ENCODE measurements at regions not wholly inside any gene's neighbourhood (a gene's known extent, or its start where the extent isn't known, plus 50 kb on each side); places are given as distances from the start of the nearest gene placed in this dataset.

DNA sequence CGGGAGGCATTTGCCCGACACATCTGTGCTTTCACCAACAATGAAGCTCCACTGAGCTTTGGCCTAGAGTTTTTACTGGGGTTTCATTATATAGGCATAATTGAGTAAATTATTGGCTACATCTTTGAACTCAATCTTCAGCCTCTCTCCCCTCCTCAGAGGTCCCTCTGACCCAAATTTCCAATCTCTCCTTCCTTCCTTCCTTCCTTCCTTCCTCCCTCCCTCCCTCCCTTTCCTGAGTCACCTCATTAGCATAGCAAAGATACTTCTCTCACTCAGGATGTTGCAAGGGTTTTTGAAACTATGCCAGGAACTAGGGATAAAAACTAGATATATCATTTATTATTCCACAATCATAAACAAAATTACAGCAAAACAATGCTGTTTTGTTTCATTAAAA lies 202.8 kb upstream of the PRNP start:
- no peak overlapping the region for H3K27ac Mint-ChIP-seq (ENCODE audit: unreplicated experiment)
- peaks cover 13% of the 10 kb centered on the region for H3K27me3 Mint-ChIP-seq (ENCODE audit: unreplicated experiment)
- H3K9me3 Mint-ChIP-seq (ENCODE audit: unreplicated experiment): no peaks in the 10 kb centered on the region
- no peak overlapping the region for H3K4me3 Mint-ChIP-seq (ENCODE audit: unreplicated experiment)
- no peak for DNase-seq (ENCODE audit: extremely low spot score, unreplicated experiment)
- H3K4me1 Mint-ChIP-seq (ENCODE audit: unreplicated experiment): no peaks in the 10 kb centered on the region
- no peaks in the 10 kb centered on the region for H3K36me3 Mint-ChIP-seq (ENCODE audit: unreplicated experiment)
- TF ChIP-seq, protein P1, sequence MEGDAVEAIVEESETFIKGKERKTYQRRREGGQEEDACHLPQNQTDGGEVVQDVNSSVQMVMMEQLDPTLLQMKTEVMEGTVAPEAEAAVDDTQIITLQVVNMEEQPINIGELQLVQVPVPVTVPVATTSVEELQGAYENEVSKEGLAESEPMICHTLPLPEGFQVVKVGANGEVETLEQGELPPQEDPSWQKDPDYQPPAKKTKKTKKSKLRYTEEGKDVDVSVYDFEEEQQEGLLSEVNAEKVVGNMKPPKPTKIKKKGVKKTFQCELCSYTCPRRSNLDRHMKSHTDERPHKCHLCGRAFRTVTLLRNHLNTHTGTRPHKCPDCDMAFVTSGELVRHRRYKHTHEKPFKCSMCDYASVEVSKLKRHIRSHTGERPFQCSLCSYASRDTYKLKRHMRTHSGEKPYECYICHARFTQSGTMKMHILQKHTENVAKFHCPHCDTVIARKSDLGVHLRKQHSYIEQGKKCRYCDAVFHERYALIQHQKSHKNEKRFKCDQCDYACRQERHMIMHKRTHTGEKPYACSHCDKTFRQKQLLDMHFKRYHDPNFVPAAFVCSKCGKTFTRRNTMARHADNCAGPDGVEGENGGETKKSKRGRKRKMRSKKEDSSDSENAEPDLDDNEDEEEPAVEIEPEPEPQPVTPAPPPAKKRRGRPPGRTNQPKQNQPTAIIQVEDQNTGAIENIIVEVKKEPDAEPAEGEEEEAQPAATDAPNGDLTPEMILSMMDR (IDR thresholded peaks at IDR 0.05): no peak

DNA sequence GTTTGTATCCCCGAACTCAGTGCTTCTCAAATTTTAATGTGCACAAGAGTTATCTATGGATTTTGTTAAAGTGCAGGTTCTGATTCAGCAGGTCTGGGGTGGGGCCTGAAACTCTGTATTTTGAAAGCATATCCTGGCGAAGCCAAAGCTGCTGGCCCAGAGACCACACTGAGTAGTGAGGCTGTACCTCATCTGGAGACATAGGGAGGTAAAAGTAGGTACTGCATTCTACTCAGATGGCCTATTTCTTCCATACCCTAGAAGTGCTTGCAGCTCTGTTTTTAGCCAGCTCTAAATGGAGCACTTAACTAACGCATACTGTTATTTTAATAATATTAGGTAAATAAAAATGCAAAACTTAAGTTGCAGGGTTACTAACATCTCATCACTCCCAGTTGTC lies 206.2 kb upstream of the PRNP start:
- Mint-ChIP-seq H3K9me3 (ENCODE audit: unreplicated experiment) (no peaks in the 10 kb centered on the region), H3K4me1 (ENCODE audit: unreplicated experiment) (no peaks in the 10 kb centered on the region), H3K4me3 (ENCODE audit: unreplicated experiment) (no peak overlapping the region), H3K36me3 (ENCODE audit: unreplicated experiment) (no peaks in the 10 kb centered on the region), H3K27me3 (ENCODE audit: unreplicated experiment) (peaks cover 16% of the 10 kb centered on the region), H3K27ac (ENCODE audit: unreplicated experiment) (no peak overlapping the region)
- TF ChIP-seq, protein P1 (IDR thresholded peaks at IDR 0.05): no peak
- DNase-seq (ENCODE audit: extremely low spot score, unreplicated experiment): no peak

DNA sequence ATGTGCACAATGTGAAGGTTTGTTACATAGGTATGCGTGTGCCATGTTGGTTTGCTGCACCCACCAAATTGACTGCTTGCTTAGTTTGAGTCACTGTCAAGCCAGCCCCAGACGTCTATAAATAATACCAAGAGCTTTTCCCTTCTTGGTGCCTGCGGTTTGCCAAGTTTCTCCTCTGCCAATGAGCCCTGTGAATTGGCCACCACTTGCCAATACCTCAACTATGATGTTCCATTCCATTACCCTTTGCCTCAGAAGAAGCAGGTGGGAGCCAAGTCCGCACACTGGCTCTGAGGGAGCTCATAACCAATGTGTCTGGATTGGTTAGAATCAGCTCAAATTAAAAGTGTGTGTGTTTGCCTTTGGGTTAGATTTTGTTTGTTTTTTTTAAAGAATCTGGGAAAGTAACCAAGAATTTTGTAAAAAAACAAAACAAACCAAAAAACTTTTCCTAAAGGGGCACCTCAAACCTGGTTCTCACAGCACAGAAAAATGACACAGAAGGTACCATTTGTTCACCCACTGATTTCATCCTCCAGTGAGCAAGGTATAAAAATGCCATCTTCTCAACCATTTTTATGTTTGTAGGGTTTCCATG lies 209.3 kb upstream of the PRNP start:
- TF ChIP-seq, protein P1 (IDR thresholded peaks at IDR 0.05): no peak
- H3K36me3 Mint-ChIP-seq (ENCODE audit: unreplicated experiment): no peaks in the 10 kb centered on the region
- DNase-seq (ENCODE audit: extremely low spot score, unreplicated experiment): no peak
- H3K27ac Mint-ChIP-seq (ENCODE audit: unreplicated experiment): no peak overlapping the region
- H3K4me1 Mint-ChIP-seq (ENCODE audit: unreplicated experiment): no peaks in the 10 kb centered on the region
- H3K4me3 Mint-ChIP-seq (ENCODE audit: unreplicated experiment): no peak overlapping the region
- peaks cover 21% of the 10 kb centered on the region for H3K27me3 Mint-ChIP-seq (ENCODE audit: unreplicated experiment)
- H3K9me3 Mint-ChIP-seq (ENCODE audit: unreplicated experiment): no peaks in the 10 kb centered on the region

DNA sequence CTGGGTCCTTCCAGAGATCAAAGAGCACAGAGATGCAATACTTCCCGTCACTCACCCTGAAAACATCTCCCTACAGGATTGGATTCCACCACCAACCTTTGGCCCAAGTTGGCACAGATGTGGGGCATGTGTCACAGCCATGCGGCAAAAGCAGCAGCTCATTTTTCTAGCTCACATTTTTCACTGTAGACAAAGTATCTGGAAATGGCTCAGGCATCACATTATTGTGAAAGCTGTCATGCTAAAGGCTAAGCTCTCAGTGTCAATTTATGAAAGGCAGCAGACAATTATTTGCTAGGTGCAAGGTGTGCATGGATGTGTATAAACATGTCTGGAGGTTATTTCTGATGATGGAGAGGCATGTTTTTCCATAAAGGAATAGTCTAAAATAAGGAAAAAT lies 213.3 kb upstream of the PRNP start:
- Mint-ChIP-seq H3K36me3 (ENCODE audit: unreplicated experiment) (no peaks in the 10 kb centered on the region), H3K4me3 (ENCODE audit: unreplicated experiment) (no peak overlapping the region), H3K27ac (ENCODE audit: unreplicated experiment) (no peak overlapping the region), H3K27me3 (ENCODE audit: unreplicated experiment) (peaks cover 8% of the 10 kb centered on the region), H3K4me1 (ENCODE audit: unreplicated experiment) (peaks cover 8% of the 10 kb centered on the region), H3K9me3 (ENCODE audit: unreplicated experiment) (no peaks in the 10 kb centered on the region)
- DNase-seq (ENCODE audit: extremely low spot score, unreplicated experiment): no peak
- TF ChIP-seq, protein P1 (IDR thresholded peaks at IDR 0.05): no peak

DNA sequence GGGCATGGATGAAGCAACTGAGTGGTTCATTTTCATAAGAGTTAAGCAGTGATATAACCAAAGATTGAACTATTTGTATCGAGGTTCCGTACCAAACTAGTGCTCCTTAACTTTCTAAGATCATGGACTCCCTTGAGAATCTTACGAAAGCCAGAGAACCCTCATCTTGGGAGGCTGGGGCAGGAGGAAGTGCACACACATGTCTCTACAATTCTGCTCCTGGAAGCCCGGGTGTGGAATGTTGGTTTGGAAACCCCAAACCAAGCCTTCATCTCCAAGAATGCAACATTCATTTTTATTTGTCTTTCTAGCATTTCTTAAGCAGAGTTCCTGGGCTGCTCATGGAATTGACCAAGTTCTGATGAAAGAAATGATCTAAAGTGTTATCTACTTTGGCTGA lies 215.0 kb upstream of the PRNP start:
- DNase-seq (ENCODE audit: extremely low spot score, unreplicated experiment): no peak
- peaks cover 8% of the 10 kb centered on the region for H3K4me1 Mint-ChIP-seq (ENCODE audit: unreplicated experiment)
- H3K9me3 Mint-ChIP-seq (ENCODE audit: unreplicated experiment): no peaks in the 10 kb centered on the region
- no peak overlapping the region for H3K4me3 Mint-ChIP-seq (ENCODE audit: unreplicated experiment)
- no peak overlapping the region for H3K27ac Mint-ChIP-seq (ENCODE audit: unreplicated experiment)
- TF ChIP-seq, protein P1 (IDR thresholded peaks at IDR 0.05): no peak
- H3K27me3 Mint-ChIP-seq (ENCODE audit: unreplicated experiment): peaks cover 8% of the 10 kb centered on the region
- H3K36me3 Mint-ChIP-seq (ENCODE audit: unreplicated experiment): no peaks in the 10 kb centered on the region

Data from osteocyte (in vitro differentiated cells).